Left lung (tissue), 4 donors: ENCODE measurements at regions not wholly inside any gene's neighbourhood (a gene's known extent, or its start where the extent isn't known, plus 50 kb on each side); places are given as distances from the start of the nearest gene placed in this dataset.

Experiments used
- ATAC-seq: fragments of 200-7000 bp; cut with Tn5 transposase; one replicate; pipeline ENCODE4 v1.9.1; 2020; ENCODE audit warnings: moderate library complexity
- DNase-seq, 4 donors: peaks; one replicate each; pipeline ENCODE4 v3.0.0-alpha.2; 2013 to 2020
- H3K27ac ChIP-seq, 2 donors: fragments of 200-600 bp; sonication (generic) in 1 of 2; one replicate each; pipeline versions ENCODE4 v1.5.0 to v1.8.0; 2020 to 2021
- H3K27me3 ChIP-seq, 2 donors: fragments of 200-600 bp; sonication (generic) in 1 of 2; one replicate each; pipeline versions ENCODE4 v1.5.0 to v1.8.0; 2020 to 2021
- H3K36me3 ChIP-seq, 2 donors: fragments of 200-600 bp; sonication (generic) in 1 of 2; one replicate each; pipeline versions ENCODE4 v1.5.0 to v1.8.0; 2020 to 2021
- H3K4me1 ChIP-seq, 2 donors: fragments of 200-600 bp; one replicate each; pipeline ENCODE4 v1.8.0; 2021
- H3K4me3 ChIP-seq, 2 donors: fragments of 200-600 bp; sonication (generic) in 1 of 2; one replicate each; pipeline versions ENCODE4 v1.5.0 to v1.8.0; 2020 to 2021; ENCODE audit warnings: mild to moderate bottlenecking in 1 of 2
- H3K9me3 ChIP-seq, 2 donors: fragments of 200-600 bp; sonication (generic) in 1 of 2; one replicate each; pipeline versions ENCODE4 v1.5.0 to v1.8.0; 2020 to 2021
- CTCF ChIP-seq, 2 donors: fragments of 200-600 bp; sonication (generic) in 1 of 2; IDR thresholded peaks; one replicate each; pipeline versions ENCODE4 v1.5.0 to v1.8.0; 2021; ENCODE audit warnings: antibody characterized with exemption in 2 of 2
- intact Hi-C, 2 donors: fragments of 100-400 bp; cut with DNase I; formaldehyde crosslinking; loops; one replicate each; pipeline versions ENCODE4 v1.11.2 to v1.14.2; 2022
- donor health status: DM: no; HTN: yes; CAD: no.
- donor health status: DM: no; HTN: no; CAD: no.

GRCh38 chr20:63090682-63091571 lies 84.2 kb upstream of the BHLHE23 start:
- H3K27me3 ChIP-seq, result peaks cover 0 to 89% of the 10 kb centered on the region in 2 donors
- intact Hi-C loops, result no loop called here
- TF ChIP-seq CTCF (IDR thresholded peaks at IDR 0.05), result no peak
- no peaks in the 10 kb centered on the region for H3K9me3 ChIP-seq
- no peaks in the 10 kb centered on the region for H3K4me1 ChIP-seq
- H3K27ac ChIP-seq, result no peak overlapping the region
- DNase-seq (peak in 2 of 4 donors; percentile 30 to 67), ATAC-seq (no peak)
- H3K36me3 ChIP-seq, result no peaks in the 10 kb centered on the region
- no peak overlapping the region for H3K4me3 ChIP-seq

GRCh38 chr20:63090052-63090451 lies 83.3 kb upstream of the BHLHE23 start:
- intact Hi-C loops, result no loop called here
- ATAC-seq, result no peak
- Histone ChIP-seq H3K27ac (no peak overlapping the region), H3K36me3 (no peaks in the 10 kb centered on the region), H3K4me1 (no peaks in the 10 kb centered on the region), H3K9me3 (no peaks in the 10 kb centered on the region), H3K27me3 (peaks cover 0 to 87% of the 10 kb centered on the region in 2 donors), H3K4me3 (no peak overlapping the region)
- TF ChIP-seq CTCF (IDR thresholded peaks at IDR 0.05), result no peak
- DNase-seq, result no peak

- Histone ChIP-seq H3K27me3 (peaks cover 0 to 87% of the 10 kb centered on the region in 2 donors), H3K4me3 (no peak overlapping the region), H3K36me3 (no peaks in the 10 kb centered on the region), H3K27ac (no peak overlapping the region), H3K9me3 (no peaks in the 10 kb centered on the region), H3K4me1 (no peaks in the 10 kb centered on the region)
- DNase-seq (peak in 2 of 4 donors; percentile 25 to 65), ATAC-seq (no peak)
- TF ChIP-seq CTCF (IDR thresholded peaks at IDR 0.05), result no peak
- intact Hi-C loops, result no loop called here
Observed at GRCh38 chr20:63089051-63089907, 82.5 kb upstream of the BHLHE23 start.

- intact Hi-C loops, result no loop called here
- no peaks in the 10 kb centered on the region for H3K36me3 ChIP-seq
- H3K27ac ChIP-seq, result no peak overlapping the region
- H3K4me1 ChIP-seq, result no peaks in the 10 kb centered on the region
- H3K4me3 ChIP-seq, result no peak overlapping the region
- DNase-seq, result peak in 2 of 4 donors; percentile 26 to 60
- no peaks in the 10 kb centered on the region for H3K9me3 ChIP-seq
- no peak for TF ChIP-seq CTCF (IDR thresholded peaks at IDR 0.05)
- no peak for ATAC-seq
- peaks cover 0 to 97% of the 10 kb centered on the region in 2 donors for H3K27me3 ChIP-seq
Observed at GRCh38 chr20:63087872-63088680, 81.3 kb upstream of the BHLHE23 start.
